H1 (cell line): ENCODE measurements at regions not wholly inside any gene's neighbourhood (a gene's known extent, or its start where the extent isn't known, plus 50 kb on each side); places are given as distances from the start of the nearest gene placed in this dataset.

Experiments used
- CTCF ChIA-PET: fragments of 300-600 bp; sonication (Branson Sonifier 250); formaldehyde crosslinking; loops from one replicate; lab custom pipeline; 2021; ENCODE audit not compliant: partially characterized antibody; lab: Charles Lee
- POLR2A ChIA-PET: fragments of 300-600 bp; sonication (Branson Sonifier 250); formaldehyde crosslinking; loops from one replicate; lab custom pipeline; 2021; ENCODE audit warnings: inconsistent platforms; ENCODE audit not compliant: partially characterized antibody; lab: Charles Lee
- DNase-seq, 2 experiments: peaks; one replicate each; pipeline versions ENCODE4 v3.0.0 to v3.0.0-alpha.2; 2010 to 2022; ENCODE audit warnings: low spot score in 2 of 2, low read depth in 1 of 2, mixed read lengths in 1 of 2
- FAIRE-seq: peaks from 2 replicates; lab custom pipeline; 2011; peaks lifted over from hg19 to GRCh38; lab: Jason Lieb, UNC
- H2AFZ ChIP-seq: 2 replicates; pipeline ENCODE4 v1.8.1; 2012; ENCODE audit warnings: low read length, inconsistent platforms
- H2AK5ac ChIP-seq: 2 replicates; pipeline ENCODE4 v1.6.1; 2013; ENCODE audit warnings: low read depth, low read length
- H2BK120ac ChIP-seq: replicated peaks from 2 replicates; pipeline ENCODE3; 2013; ENCODE audit warnings: low read depth, low read length, inconsistent platforms
- H2BK12ac ChIP-seq: 2 replicates; pipeline ENCODE4 v1.6.1; 2013; ENCODE audit warnings: low read depth, low read length
- H2BK15ac ChIP-seq: 2 replicates; pipeline ENCODE4 v1.6.1; 2013; ENCODE audit warnings: low read length
- H2BK20ac ChIP-seq: 2 replicates; pipeline ENCODE4 v1.6.1; 2013; ENCODE audit warnings: low read length
- H2BK5ac ChIP-seq: 2 replicates; pipeline ENCODE4 v1.6.1; 2013; ENCODE audit warnings: low read depth, low read length
- H3K14ac ChIP-seq: 2 replicates; pipeline ENCODE4 v1.6.1; 2013; ENCODE audit warnings: inconsistent platforms; ENCODE audit not compliant: insufficient read length
- H3K18ac ChIP-seq: 2 replicates; pipeline ENCODE4 v1.6.1; 2013; ENCODE audit warnings: low read length; ENCODE audit errors: extremely low read depth
- H3K23ac ChIP-seq: 2 replicates; pipeline ENCODE4 v1.6.1; 2013; ENCODE audit warnings: inconsistent platforms; ENCODE audit not compliant: insufficient read length
- H3K23me2 ChIP-seq: 2 replicates; pipeline ENCODE4 v1.6.1; 2013; ENCODE audit warnings: low read depth, low read length
- H3K27ac ChIP-seq: 2 replicates; pipeline ENCODE4 v1.6.1; 2011; ENCODE audit warnings: low read depth, low read length, inconsistent platforms
- H3K27me3 ChIP-seq, 4 experiments: replicated peaks in 1 of 4; 1 replicate in 1 of 4; 2 replicates in 3 of 4; pipeline versions ENCODE4 v1.6.1 to v1.8.1; 2011 to 2013; ENCODE audit warnings: low read length in 3 of 4, mild to moderate bottlenecking in 3 of 4, inconsistent platforms in 2 of 4, mixed read lengths in 2 of 4, moderate library complexity in 1 of 4; ENCODE audit not compliant: control insufficient read depth in 3 of 4, insufficient read depth in 3 of 4; ENCODE audit errors: extremely low read depth in 1 of 4
- H3K36me3 ChIP-seq, 4 experiments: 2 replicates each; pipeline versions ENCODE4 v1.6.1 to v1.8.1; 2011 to 2013; ENCODE audit warnings: mild to moderate bottlenecking in 4 of 4, low read length in 3 of 4, moderate library complexity in 2 of 4, control low read depth in 1 of 4, inconsistent platforms in 1 of 4; ENCODE audit not compliant: insufficient read depth in 4 of 4, control insufficient read depth in 2 of 4
- H3K4ac ChIP-seq: replicated peaks from 2 replicates; pipeline ENCODE3; 2013; ENCODE audit warnings: low read length, low read depth, mixed read lengths, inconsistent platforms; ENCODE audit not compliant: insufficient read length
- H3K4me1 ChIP-seq, 4 experiments: replicated peaks in 1 of 4; 1 replicate in 1 of 4; 2 replicates in 3 of 4; pipeline versions ENCODE4 v1.6.1 to v1.8.1; 2011 to 2013; ENCODE audit warnings: low read length in 3 of 4, inconsistent platforms in 2 of 4, mixed read lengths in 1 of 4; ENCODE audit not compliant: insufficient read depth in 4 of 4, control insufficient read depth in 3 of 4
- H3K4me2 ChIP-seq, 2 experiments: 2 replicates each; pipeline versions ENCODE4 v1.6.1 to v1.8.1; 2011 to 2013; ENCODE audit warnings: low read depth in 2 of 2, low read length in 2 of 2, control low read depth in 1 of 2, inconsistent platforms in 1 of 2, mild to moderate bottlenecking in 1 of 2; ENCODE audit not compliant: insufficient read depth in 1 of 2
- H3K4me3 ChIP-seq, 4 experiments: fragments of 200-600, 300-600 bp in 1 of 4; sonication (generic), shearing (Covaris generic), sonication (Bioruptor Twin) in 1 of 4; 2 replicates each; pipeline versions ENCODE4 v1.5.1 to v1.8.1; 2011 to 2016; ENCODE audit warnings: low read length in 4 of 4, low read depth in 3 of 4, control low read depth in 2 of 4, inconsistent platforms in 2 of 4, mild to moderate bottlenecking in 2 of 4, mixed read lengths in 1 of 4, moderate library complexity in 1 of 4; ENCODE audit not compliant: insufficient read depth in 2 of 4; ENCODE audit errors: extremely low read depth in 1 of 4
- H3K56ac ChIP-seq: replicated peaks from 2 replicates; pipeline ENCODE3; 2013; ENCODE audit warnings: low read depth, mild to moderate bottlenecking, mixed read lengths, low read length, inconsistent platforms; ENCODE audit not compliant: insufficient read length
- H3K79me1 ChIP-seq: 2 replicates; pipeline ENCODE4 v1.6.1; 2013; ENCODE audit warnings: low read depth, low read length, control low read depth
- H3K79me2 ChIP-seq, 2 experiments: 2 replicates each; pipeline versions ENCODE4 v1.6.1 to v1.8.1; 2012 to 2013; ENCODE audit warnings: low read length in 2 of 2, mild to moderate bottlenecking in 2 of 2, inconsistent platforms in 1 of 2; ENCODE audit not compliant: insufficient read depth in 2 of 2, control insufficient read depth in 1 of 2
- H3K9ac ChIP-seq, 4 experiments: replicated peaks in 1 of 4; 1 replicate in 1 of 4; 2 replicates in 3 of 4; pipeline versions ENCODE4 v1.6.1 to v1.8.1; 2011 to 2013; ENCODE audit warnings: low read depth in 3 of 4, low read length in 3 of 4, control low read depth in 2 of 4, mild to moderate bottlenecking in 2 of 4, moderate library complexity in 2 of 4, inconsistent platforms in 1 of 4; ENCODE audit errors: extremely low read depth in 1 of 4
- H3K9me3 ChIP-seq, 2 experiments: 2 replicates each; pipeline versions ENCODE4 v1.6.1 to v1.8.1; 2012 to 2013; ENCODE audit warnings: mild to moderate bottlenecking in 2 of 2, moderate library complexity in 2 of 2, control low read depth in 1 of 2, inconsistent platforms in 1 of 2, low read depth in 1 of 2, low read length in 1 of 2, mixed read lengths in 1 of 2; ENCODE audit not compliant: insufficient read depth in 2 of 2
- H4K20me1 ChIP-seq, 2 experiments: replicated peaks in 1 of 2; 2 replicates each; pipeline versions ENCODE3 to v1.8.1; 2011 to 2013; ENCODE audit warnings: inconsistent platforms in 2 of 2, low read length in 2 of 2, mild to moderate bottlenecking in 1 of 2; ENCODE audit not compliant: insufficient read depth in 2 of 2, control insufficient read depth in 1 of 2
- H4K5ac ChIP-seq: 2 replicates; pipeline ENCODE4 v1.6.1; 2013; ENCODE audit warnings: low read length, low read depth, mixed read lengths, inconsistent platforms; ENCODE audit not compliant: insufficient read length
- H4K8ac ChIP-seq: 2 replicates; pipeline ENCODE4 v1.8.0; 2013; ENCODE audit warnings: mild to moderate bottlenecking, moderate library complexity, low read length, inconsistent platforms; ENCODE audit not compliant: insufficient read depth; ENCODE audit errors: extremely low read depth
- H4K91ac ChIP-seq: replicated peaks from 2 replicates; pipeline ENCODE3; 2013; ENCODE audit warnings: low read length, mixed read lengths, inconsistent platforms; ENCODE audit not compliant: insufficient read length
- ASH2L ChIP-seq: fragments of 200-600, 300-600 bp; sonication (generic); IDR thresholded peaks from one replicate; pipeline ENCODE4 v1.7.1; 2017; ENCODE audit warnings: low read length
- CREB1 ChIP-seq: IDR thresholded peaks from 2 replicates; pipeline ENCODE4 v1.6.1; 2012; ENCODE audit warnings: inconsistent platforms
- GTF2F1 ChIP-seq: IDR thresholded peaks from 2 replicates; pipeline ENCODE4 v1.6.1; 2012; ENCODE audit warnings: low read depth, low read length, improper control_type of control experiment, borderline replicate concordance
- KDM1A ChIP-seq: fragments of 200-600, 300-600 bp; sonication (generic); IDR thresholded peaks from 2 replicates; pipeline ENCODE4 v1.7.1; 2016; ENCODE audit warnings: mild to moderate bottlenecking, low read length, borderline replicate concordance
- POU5F1 ChIP-seq: IDR thresholded peaks from 2 replicates; pipeline ENCODE4 v1.6.1; 2011; ENCODE audit warnings: low read depth, mild to moderate bottlenecking, low read length, moderate library complexity
- RXRA ChIP-seq: IDR thresholded peaks from 2 replicates; pipeline ENCODE4 v1.6.1; 2011; ENCODE audit warnings: low read depth, mild to moderate bottlenecking, low read length, moderate library complexity; ENCODE audit not compliant: insufficient read depth
- TAF7 ChIP-seq: optimal IDR thresholded peaks from 2 replicates; pipeline ENCODE3; 2011; ENCODE audit warnings: low read depth, mild to moderate bottlenecking, inconsistent platforms, low read length, moderate library complexity, borderline replicate concordance
- TBP ChIP-seq: IDR thresholded peaks from 2 replicates; pipeline ENCODE4 v1.6.1; 2011; ENCODE audit warnings: low read depth, low read length, improper control_type of control experiment
- TEAD4 ChIP-seq: IDR thresholded peaks from 2 replicates; pipeline ENCODE4 v1.6.1; 2012; ENCODE audit warnings: low read depth, low read length, inconsistent platforms, mixed read lengths
- ZNF274 ChIP-seq: IDR thresholded peaks from 2 replicates; pipeline ENCODE4 v1.7.0; 2012; ENCODE audit warnings: low read length, borderline replicate concordance; ENCODE audit errors: extremely low read depth

GRCh38 chr3:110946810-110947209, 124.8 kb upstream of the NECTIN3 start:
- no peak overlapping the region for H2BK5ac ChIP-seq
- H4K91ac ChIP-seq: no peak overlapping the region
- H3K4me2 ChIP-seq: no peak overlapping the region
- no peak overlapping the region for H3K23ac ChIP-seq
- no peak overlapping the region for H3K56ac ChIP-seq
- POLR2A ChIA-PET: interaction anchor here (1.2 to 1.5 kb wide), 2 partner anchors 10 to 12 kb away, joined by 3 to 6 read pairs; no protein-coding TSS in a partner anchor
- H3K23me2 ChIP-seq: no peaks in the 10 kb centered on the region
- H2BK20ac ChIP-seq: no peak overlapping the region
- no peak overlapping the region for H2AK5ac ChIP-seq
- H3K18ac ChIP-seq: no peak overlapping the region
- H3K14ac ChIP-seq: no peak overlapping the region
- no peak for DNase-seq
- no peak overlapping the region for H4K5ac ChIP-seq
- H3K9me3 ChIP-seq: peaks cover 41% of the 10 kb centered on the region in 2 experiments
- peaks cover 0 to 42% (median under 1%) of the 10 kb centered on the region in 4 experiments; a peak in 3 of 8 replicates for H3K36me3 ChIP-seq
- no peak overlapping the region for H4K8ac ChIP-seq
- H3K27ac ChIP-seq: no peak overlapping the region
- H3K4me1 ChIP-seq: peaks cover 0 to 2% (median 1%) of the 10 kb centered on the region in 4 experiments; a peak in 2 of 7 replicates
- H3K4ac ChIP-seq: no peak overlapping the region
- no peak for FAIRE-seq
- H3K79me2 ChIP-seq: peaks cover 0 to 100% of the 10 kb centered on the region in 2 experiments; a peak in 2 of 4 replicates
- H3K9ac ChIP-seq: no peak overlapping the region
- no peaks in the 10 kb centered on the region for H3K79me1 ChIP-seq
- no peak overlapping the region for H2BK12ac ChIP-seq
- no peaks in the 10 kb centered on the region for H3K27me3 ChIP-seq
- TF ChIP-seq POU5F1: no peak
- TF ChIP-seq TAF7: no peak
- TF ChIP-seq KDM1A: no peak
- TF ChIP-seq TEAD4: no peak
- no peak for TF ChIP-seq CREB1
- TF ChIP-seq RXRA: no peak
- TF ChIP-seq TBP: no peak
- TF ChIP-seq ZNF274: no peak
- TF ChIP-seq ASH2L: no peak
- no peak for TF ChIP-seq GTF2F1
- H2AFZ ChIP-seq: no peak overlapping the region
- CTCF ChIA-PET: no interaction called here
- H4K20me1 ChIP-seq: no peaks in the 10 kb centered on the region
- no peak overlapping the region for H2BK120ac ChIP-seq
- H2BK15ac ChIP-seq: no peak overlapping the region
- no peak overlapping the region for H3K4me3 ChIP-seq
